ENCODE measurements at regions not wholly inside any gene's neighbourhood (a gene's known extent, or its start where the extent isn't known, plus 50 kb on each side); places are given as distances from the start of the nearest gene placed in this dataset.

DNA sequence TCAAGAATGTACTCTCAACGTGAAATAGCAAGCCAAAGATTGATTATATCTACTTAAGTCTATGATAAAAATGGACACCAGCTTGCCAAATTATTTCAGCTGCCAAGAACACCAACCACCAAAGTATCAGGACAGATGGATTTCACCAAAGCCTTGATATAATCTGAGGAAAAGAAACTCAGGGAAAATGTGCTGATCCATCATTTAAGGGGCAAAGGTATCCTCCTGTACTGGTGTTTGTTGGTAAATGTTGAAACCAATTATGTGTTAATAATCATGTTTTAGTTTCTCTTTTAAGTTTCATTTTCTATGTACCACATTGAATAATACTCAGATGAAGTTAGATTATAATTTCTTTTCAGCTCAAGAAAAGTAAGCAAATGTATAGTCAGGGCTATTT lies 1284.3 kb upstream of the TMEM132C start:
- TF ChIP-seq, protein P1, sequence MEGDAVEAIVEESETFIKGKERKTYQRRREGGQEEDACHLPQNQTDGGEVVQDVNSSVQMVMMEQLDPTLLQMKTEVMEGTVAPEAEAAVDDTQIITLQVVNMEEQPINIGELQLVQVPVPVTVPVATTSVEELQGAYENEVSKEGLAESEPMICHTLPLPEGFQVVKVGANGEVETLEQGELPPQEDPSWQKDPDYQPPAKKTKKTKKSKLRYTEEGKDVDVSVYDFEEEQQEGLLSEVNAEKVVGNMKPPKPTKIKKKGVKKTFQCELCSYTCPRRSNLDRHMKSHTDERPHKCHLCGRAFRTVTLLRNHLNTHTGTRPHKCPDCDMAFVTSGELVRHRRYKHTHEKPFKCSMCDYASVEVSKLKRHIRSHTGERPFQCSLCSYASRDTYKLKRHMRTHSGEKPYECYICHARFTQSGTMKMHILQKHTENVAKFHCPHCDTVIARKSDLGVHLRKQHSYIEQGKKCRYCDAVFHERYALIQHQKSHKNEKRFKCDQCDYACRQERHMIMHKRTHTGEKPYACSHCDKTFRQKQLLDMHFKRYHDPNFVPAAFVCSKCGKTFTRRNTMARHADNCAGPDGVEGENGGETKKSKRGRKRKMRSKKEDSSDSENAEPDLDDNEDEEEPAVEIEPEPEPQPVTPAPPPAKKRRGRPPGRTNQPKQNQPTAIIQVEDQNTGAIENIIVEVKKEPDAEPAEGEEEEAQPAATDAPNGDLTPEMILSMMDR (IDR thresholded peaks at IDR 0.05; ENCODE audit: low read depth, low read length) = no peak
- no peak for TF ChIP-seq POLR2A (IDR thresholded peaks at IDR 0.05; ENCODE audit: extremely low read depth, insufficient read length)
